ENCODE measurements at regions not wholly inside any gene's neighbourhood (a gene's known extent, or its start where the extent isn't known, plus 50 kb on each side); places are given as distances from the start of the nearest gene placed in this dataset.

- no peak for TF ChIP-seq CTCF (IDR thresholded peaks at IDR 0.05)
- TF ChIP-seq TCF7L2 (IDR thresholded peaks at IDR 0.05; ENCODE audit: low read depth, low read length), result no peak
- TF ChIP-seq SIN3A (IDR thresholded peaks at IDR 0.05; ENCODE audit: borderline replicate concordance, insufficient read depth, low read depth, low read length), result no peak
- no peak for TF ChIP-seq POLR2AphosphoS5 (IDR thresholded peaks at IDR 0.05; ENCODE audit: low read depth, low read length)
Observed at GRCh38 chr4:115433491-115433890, 320.1 kb upstream of the NDST4 start.
